Brain microvascular endothelial cell (primary cell): ENCODE measurements at regions not wholly inside any gene's neighbourhood (a gene's known extent, or its start where the extent isn't known, plus 50 kb on each side); places are given as distances from the start of the nearest gene placed in this dataset.

Experiments
- DNase-seq: peaks from one replicate; pipeline ENCODE4 v3.0.0-alpha.2; 2020
- H3K27ac ChIP-seq: fragments of 250-450 bp; sonication (Bioruptor Pico); 2 replicates; pipeline ENCODE4 v1.5.1; 2020; ENCODE audit warnings: mild to moderate bottlenecking, moderate library complexity
- H3K27me3 ChIP-seq: fragments of 250-450 bp; sonication (Bioruptor Pico); replicated peaks from 2 replicates; pipeline ENCODE4 v1.5.1; 2020; ENCODE audit warnings: mild to moderate bottlenecking
- H3K36me3 ChIP-seq: fragments of 250-450 bp; sonication (Bioruptor Pico); replicated peaks from 2 replicates; pipeline ENCODE4 v1.5.1; 2020; ENCODE audit warnings: mild to moderate bottlenecking
- H3K4me3 ChIP-seq: 2 replicates; pipeline ENCODE4 v1.5.1; 2011; ENCODE audit warnings: low read depth, mild to moderate bottlenecking, control low read depth, low read length, moderate library complexity
- in situ Hi-C: cut with HindIII; loops from 2 replicates; pipeline ENCODE4 v1.10.0; 2017; ENCODE audit warnings: low sequenced_read_pairs, low pct_ligation_motif_present
- TF ChIP-seq, protein P1 (sequence below): IDR thresholded peaks from 2 replicates; pipeline ENCODE4 v1.5.1; 2011; ENCODE audit warnings: low read depth, mild to moderate bottlenecking, moderate library complexity, low read length, control low read depth, inconsistent platforms; ENCODE audit errors: missing control alignments

DNA sequence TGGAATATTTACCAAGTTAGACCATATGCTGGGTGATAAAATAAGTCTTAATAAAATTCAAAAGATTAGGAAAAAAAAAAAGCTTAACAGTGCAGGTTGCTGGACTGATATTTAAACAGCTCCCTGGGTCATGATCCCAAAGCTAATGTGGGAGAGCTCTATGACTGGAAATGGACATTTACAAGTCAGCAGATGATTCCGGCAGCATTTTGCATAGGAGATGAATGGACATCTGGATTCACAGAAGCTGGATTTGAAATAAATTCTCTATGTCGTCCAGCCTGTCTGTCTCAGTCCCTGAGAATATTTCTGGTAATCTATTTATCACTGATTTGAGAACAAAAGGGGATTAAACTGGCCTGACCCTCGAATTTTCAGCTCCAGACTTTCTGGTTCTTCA is 52.3 kb upstream of the KLHL25 start:
- TF ChIP-seq, protein P1, sequence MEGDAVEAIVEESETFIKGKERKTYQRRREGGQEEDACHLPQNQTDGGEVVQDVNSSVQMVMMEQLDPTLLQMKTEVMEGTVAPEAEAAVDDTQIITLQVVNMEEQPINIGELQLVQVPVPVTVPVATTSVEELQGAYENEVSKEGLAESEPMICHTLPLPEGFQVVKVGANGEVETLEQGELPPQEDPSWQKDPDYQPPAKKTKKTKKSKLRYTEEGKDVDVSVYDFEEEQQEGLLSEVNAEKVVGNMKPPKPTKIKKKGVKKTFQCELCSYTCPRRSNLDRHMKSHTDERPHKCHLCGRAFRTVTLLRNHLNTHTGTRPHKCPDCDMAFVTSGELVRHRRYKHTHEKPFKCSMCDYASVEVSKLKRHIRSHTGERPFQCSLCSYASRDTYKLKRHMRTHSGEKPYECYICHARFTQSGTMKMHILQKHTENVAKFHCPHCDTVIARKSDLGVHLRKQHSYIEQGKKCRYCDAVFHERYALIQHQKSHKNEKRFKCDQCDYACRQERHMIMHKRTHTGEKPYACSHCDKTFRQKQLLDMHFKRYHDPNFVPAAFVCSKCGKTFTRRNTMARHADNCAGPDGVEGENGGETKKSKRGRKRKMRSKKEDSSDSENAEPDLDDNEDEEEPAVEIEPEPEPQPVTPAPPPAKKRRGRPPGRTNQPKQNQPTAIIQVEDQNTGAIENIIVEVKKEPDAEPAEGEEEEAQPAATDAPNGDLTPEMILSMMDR: no peak
- no peak overlapping the region for H3K27ac ChIP-seq
- peaks cover 3% of the 10 kb centered on the region for H3K27me3 ChIP-seq
- no peak overlapping the region for H3K4me3 ChIP-seq
- DNase-seq: no peak
- in situ Hi-C loops: no loop called here
- H3K36me3 ChIP-seq: no peaks in the 10 kb centered on the region

DNA sequence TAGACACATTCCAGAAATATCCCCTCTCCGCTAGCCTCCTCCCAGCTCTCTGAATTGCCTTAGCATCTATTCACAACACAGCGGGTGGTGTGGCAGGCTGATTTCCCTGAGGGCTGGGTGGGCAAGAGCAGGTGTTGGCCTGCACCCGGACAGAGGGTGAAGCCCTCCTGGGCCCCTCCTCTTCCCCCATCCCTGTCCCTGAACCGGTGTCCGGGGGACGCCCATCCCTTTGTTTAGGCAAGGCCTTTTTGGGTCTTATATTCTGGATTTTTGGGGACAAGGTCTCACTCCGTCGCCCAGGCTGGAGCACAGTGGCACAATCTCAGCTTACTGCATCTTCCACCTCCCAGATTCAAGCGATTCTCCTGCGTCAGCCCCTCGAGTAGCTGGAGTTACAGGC is 55.2 kb upstream of the KLHL25 start:
- no peak overlapping the region for H3K4me3 ChIP-seq
- TF ChIP-seq, protein P1: no peak
- peaks cover 3% of the 10 kb centered on the region for H3K27me3 ChIP-seq
- no peaks in the 10 kb centered on the region for H3K36me3 ChIP-seq
- in situ Hi-C loops: no loop called here
- H3K27ac ChIP-seq: no peak overlapping the region
- no peak for DNase-seq

GRCh38 chr15:85852969-85853368 is 58.2 kb upstream of the KLHL25 start:
- Histone ChIP-seq H3K27me3 (no peaks in the 10 kb centered on the region), H3K4me3 (no peak overlapping the region), H3K27ac (no peak overlapping the region), H3K36me3 (no peaks in the 10 kb centered on the region)
- in situ Hi-C loops: no loop called here
- TF ChIP-seq, protein P1: no peak
- DNase-seq: no peak

GRCh38 chr15:85854345-85855097 is 59.8 kb upstream of the KLHL25 start:
- DNase-seq: peak; percentile 57
- H3K36me3 ChIP-seq: no peaks in the 10 kb centered on the region
- H3K27ac ChIP-seq: no peak overlapping the region
- no peaks in the 10 kb centered on the region for H3K27me3 ChIP-seq
- H3K4me3 ChIP-seq: no peak overlapping the region
- TF ChIP-seq, protein P1: peak; percentile 84
- in situ Hi-C loops: no loop called here

- DNase-seq: peak; percentile 24
- Histone ChIP-seq H3K27ac (no peak overlapping the region), H3K36me3 (no peaks in the 10 kb centered on the region), H3K4me3 (no peak overlapping the region), H3K27me3 (no peaks in the 10 kb centered on the region)
- TF ChIP-seq, protein P1: peak; percentile 87
- in situ Hi-C loops: no loop called here
These were observed 64.1 kb upstream of the KLHL25 start for GRCh38 chr15:85858586-85859375.
